ENCODE measurements at regions not wholly inside any gene's neighbourhood (a gene's known extent, or its start where the extent isn't known, plus 50 kb on each side); places are given as distances from the start of the nearest gene placed in this dataset.
"Not testable (repeated sequence)": the region's sequence is repeated elsewhere in the genome, so short reads cannot be mapped to it uniquely, and the experiment has no call there.

DNA sequence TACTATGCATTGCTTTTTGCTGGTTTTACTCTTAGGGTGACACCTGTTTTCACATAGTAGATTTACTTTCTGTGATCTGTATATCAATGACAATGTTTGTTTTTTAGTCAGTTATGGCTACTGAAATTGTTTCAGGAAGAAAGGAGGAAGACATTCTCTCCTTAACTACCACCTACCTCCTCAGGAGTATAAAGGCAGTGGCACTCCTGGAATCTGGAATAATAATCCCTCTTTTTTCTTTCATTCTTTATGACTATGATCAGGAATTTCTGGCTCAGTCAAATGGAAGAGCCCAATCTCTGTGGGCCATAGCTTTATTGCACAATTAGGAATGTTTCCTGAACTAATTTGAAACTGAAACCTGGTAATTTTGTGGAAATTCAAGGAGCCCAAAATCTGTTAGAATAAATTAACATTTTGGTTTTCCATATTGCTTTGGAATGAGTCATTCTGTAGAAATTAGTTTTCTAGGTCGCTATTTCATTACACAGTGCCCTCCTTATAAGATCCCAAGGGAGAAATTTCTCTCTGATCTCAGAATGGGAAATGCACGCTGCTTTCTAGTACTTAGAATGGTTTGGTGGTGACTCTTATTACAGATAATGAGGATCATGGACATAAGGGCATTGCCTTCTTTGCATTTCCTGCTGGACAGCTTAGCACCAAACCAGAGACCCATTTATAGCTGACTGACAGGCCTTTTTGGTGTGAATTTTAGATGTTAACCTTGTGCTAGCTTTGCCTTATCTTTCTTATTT, 95.3 kb upstream of the VLDLR start:
- H3K4me3 ChIP-seq (ENCODE audit: low read length): no peak overlapping the region
- WGBS (ENCODE audit: insufficient coverage, low lambda C conversion rate): no CpG with 5 or more reads among the region's 2 CpGs
- no peaks in the 10 kb centered on the region for H3K4me1 ChIP-seq (ENCODE audit: control insufficient read depth, insufficient read depth, low read length)
- no peak overlapping the region for H3K27ac ChIP-seq (ENCODE audit: low read length)
- no peak for DNase-seq
- H3K27me3 ChIP-seq (ENCODE audit: control insufficient read depth, insufficient read depth, low read length): no peaks in the 10 kb centered on the region
- no peaks in the 10 kb centered on the region for H3K36me3 ChIP-seq (ENCODE audit: control insufficient read depth, insufficient read depth, low read length)
- no peaks in the 10 kb centered on the region for H3K9me3 ChIP-seq (ENCODE audit: control insufficient read depth, low read depth, low read length)

DNA sequence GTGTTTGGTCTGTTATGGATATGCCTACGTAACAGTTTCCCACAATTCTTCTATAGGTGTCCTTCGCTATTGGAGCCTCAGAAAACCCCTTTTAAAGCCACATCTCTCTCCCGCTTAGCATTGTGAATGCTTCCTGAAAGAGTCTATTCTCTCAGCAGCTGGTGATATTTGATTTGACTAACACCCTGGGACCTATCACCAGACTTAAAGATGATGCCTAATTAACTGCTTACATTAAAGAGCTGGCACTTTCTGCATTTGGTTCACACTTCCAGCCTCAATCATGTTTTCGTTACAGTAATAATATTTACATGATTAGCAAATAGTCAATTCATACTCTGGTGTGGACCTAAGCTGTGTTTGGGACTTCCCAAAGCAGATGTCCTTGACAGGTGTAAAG, 90.1 kb upstream of the VLDLR start:
- 80% methylated on average over 1 of the region's 4 CpGs for WGBS (ENCODE audit: insufficient coverage, low lambda C conversion rate)
- Histone ChIP-seq H3K27me3 (ENCODE audit: control insufficient read depth, insufficient read depth, low read length) (no peaks in the 10 kb centered on the region), H3K4me3 (ENCODE audit: low read length) (no peak overlapping the region), H3K9me3 (ENCODE audit: control insufficient read depth, low read depth, low read length) (no peaks in the 10 kb centered on the region), H3K27ac (ENCODE audit: low read length) (no peak overlapping the region), H3K4me1 (ENCODE audit: control insufficient read depth, insufficient read depth, low read length) (no peaks in the 10 kb centered on the region), H3K36me3 (ENCODE audit: control insufficient read depth, insufficient read depth, low read length) (no peaks in the 10 kb centered on the region)
- DNase-seq: no peak

DNA sequence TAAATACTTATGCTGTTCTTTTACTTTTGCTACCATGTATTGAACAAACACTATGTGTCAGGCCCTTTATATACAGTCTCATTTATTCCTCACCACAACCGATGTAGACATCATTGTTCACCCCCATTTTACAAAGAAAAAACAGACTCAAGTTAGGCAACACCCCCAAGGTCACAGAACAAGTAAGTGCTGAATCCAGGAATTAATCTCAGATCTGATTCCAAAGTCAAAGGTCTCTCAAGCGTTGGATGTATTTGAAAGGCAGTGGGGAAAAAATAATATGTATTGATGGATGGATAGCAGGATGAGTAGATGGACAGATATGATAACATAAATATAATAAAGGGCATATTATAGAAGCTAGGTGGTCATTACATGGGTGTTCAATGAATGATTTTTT, 85.1 kb upstream of the VLDLR start:
- Histone ChIP-seq H3K4me3 (ENCODE audit: low read length) (no peak overlapping the region), H3K27me3 (ENCODE audit: control insufficient read depth, insufficient read depth, low read length) (no peaks in the 10 kb centered on the region), H3K27ac (ENCODE audit: low read length) (no peak overlapping the region), H3K36me3 (ENCODE audit: control insufficient read depth, insufficient read depth, low read length) (no peaks in the 10 kb centered on the region), H3K4me1 (ENCODE audit: control insufficient read depth, insufficient read depth, low read length) (no peaks in the 10 kb centered on the region), H3K9me3 (ENCODE audit: control insufficient read depth, low read depth, low read length) (no peaks in the 10 kb centered on the region)
- no CpG with 5 or more reads among the region's 2 CpGs for WGBS (ENCODE audit: insufficient coverage, low lambda C conversion rate)
- no peak for DNase-seq

DNA sequence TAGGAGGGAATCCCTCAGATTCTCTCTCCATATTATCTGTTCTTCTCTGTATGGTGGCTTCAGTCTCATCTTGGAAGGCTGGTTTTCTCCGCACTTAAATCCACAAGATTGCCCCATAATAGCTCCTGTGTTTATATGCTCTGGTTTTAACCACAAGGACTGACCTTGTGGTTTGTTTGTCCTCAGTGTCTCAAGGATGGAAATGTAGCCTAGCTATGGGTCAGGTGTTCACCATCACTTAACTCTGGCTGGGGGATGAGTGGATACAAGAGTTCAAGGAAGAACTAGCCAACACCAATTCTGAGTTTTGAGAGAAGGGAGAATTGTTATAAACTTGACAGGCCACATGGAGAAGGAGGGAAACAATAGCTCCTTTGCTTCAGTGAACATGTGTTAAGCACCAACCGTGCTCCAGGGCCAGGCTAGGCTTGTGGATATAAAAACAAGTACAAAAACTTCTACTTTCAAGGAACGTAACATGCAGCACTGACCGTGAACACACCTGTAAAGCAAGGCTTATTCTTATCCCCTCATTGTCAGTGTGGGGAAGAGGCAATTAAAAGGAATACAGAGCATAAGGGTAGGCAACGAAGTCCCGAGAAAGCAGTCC, 75.6 kb upstream of the VLDLR start:
- DNase-seq: no peak
- Histone ChIP-seq H3K36me3 (ENCODE audit: control insufficient read depth, insufficient read depth, low read length) (no peaks in the 10 kb centered on the region), H3K4me3 (ENCODE audit: low read length) (no peak overlapping the region), H3K27me3 (ENCODE audit: control insufficient read depth, insufficient read depth, low read length) (no peaks in the 10 kb centered on the region), H3K4me1 (ENCODE audit: control insufficient read depth, insufficient read depth, low read length) (no peaks in the 10 kb centered on the region), H3K9me3 (ENCODE audit: control insufficient read depth, low read depth, low read length) (no peaks in the 10 kb centered on the region), H3K27ac (ENCODE audit: low read length) (no peak overlapping the region)
- no CpG with 5 or more reads among the region's 6 CpGs for WGBS (ENCODE audit: insufficient coverage, low lambda C conversion rate)

DNA sequence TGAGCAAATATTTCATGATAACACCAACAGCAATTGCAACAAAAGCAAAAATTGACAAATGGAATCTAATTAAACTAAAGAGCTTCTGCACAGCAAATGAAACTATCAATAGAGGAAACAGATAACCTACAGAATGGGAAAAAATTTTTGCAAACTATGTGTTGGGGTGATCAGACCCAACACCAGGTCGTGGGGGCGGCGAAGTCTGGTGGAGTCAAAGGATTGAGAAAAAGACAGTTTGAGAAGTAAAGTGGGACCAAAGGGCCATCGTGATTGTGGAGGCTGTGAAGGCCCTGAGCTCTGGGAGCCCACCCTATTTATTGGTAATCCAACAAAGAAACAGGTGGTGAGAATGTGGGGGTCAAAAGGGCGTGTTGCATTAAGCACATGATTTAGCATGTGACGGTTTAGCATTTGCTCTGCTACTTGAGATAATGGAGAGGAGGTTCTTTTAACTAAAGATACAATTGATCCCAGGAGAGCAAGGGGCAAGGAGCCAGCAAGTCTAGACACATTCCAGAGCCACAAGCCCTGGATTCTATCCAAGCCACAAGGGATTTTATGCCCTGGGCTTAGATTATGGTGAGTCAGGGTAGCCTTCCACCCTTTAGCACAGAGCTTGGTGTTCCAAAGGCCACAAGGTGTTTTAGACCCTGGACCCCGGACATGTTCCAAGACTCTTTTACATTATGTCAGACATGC, 65.5 kb upstream of the VLDLR start:
- H3K9me3 ChIP-seq (ENCODE audit: control insufficient read depth, low read depth, low read length); H3K4me1 ChIP-seq (ENCODE audit: control insufficient read depth, insufficient read depth, low read length); H3K36me3 ChIP-seq (ENCODE audit: control insufficient read depth, insufficient read depth, low read length); H3K4me3 ChIP-seq (ENCODE audit: low read length); H3K27me3 ChIP-seq (ENCODE audit: control insufficient read depth, insufficient read depth, low read length); DNase-seq; H3K27ac ChIP-seq (ENCODE audit: low read length): not testable (repeated sequence)
- WGBS (ENCODE audit: insufficient coverage, low lambda C conversion rate): 72% methylated on average over 6 of the region's 7 CpGs

DNA sequence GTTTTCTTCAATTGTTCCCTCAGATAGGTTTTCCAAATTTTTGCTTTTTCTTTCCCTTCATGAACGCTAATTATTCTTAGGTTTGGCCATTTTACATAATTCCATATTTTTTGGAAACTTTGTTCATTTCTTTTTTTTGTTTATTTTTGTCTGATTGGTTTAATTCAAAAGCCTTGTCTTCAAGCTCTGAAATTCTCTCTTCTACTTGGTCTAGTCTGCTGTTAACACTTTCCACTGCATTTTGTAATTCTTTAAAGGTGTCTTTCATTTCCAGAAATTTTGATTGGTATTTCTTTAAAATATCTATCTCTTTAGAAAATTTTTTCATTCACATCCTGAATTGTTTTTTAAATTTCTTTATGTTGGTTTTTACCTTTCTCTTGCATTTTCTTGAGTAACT, 63.9 kb upstream of the VLDLR start:
- Histone ChIP-seq H3K27ac (ENCODE audit: low read length) (no peak overlapping the region), H3K9me3 (ENCODE audit: control insufficient read depth, low read depth, low read length) (no peaks in the 10 kb centered on the region), H3K36me3 (ENCODE audit: control insufficient read depth, insufficient read depth, low read length) (no peaks in the 10 kb centered on the region), H3K4me1 (ENCODE audit: control insufficient read depth, insufficient read depth, low read length) (no peaks in the 10 kb centered on the region), H3K4me3 (ENCODE audit: low read length) (no peak overlapping the region), H3K27me3 (ENCODE audit: control insufficient read depth, insufficient read depth, low read length) (no peaks in the 10 kb centered on the region)
- DNase-seq: no peak
- WGBS (ENCODE audit: insufficient coverage, low lambda C conversion rate): 94% methylated on average over 1 of the region's 1 CpG

DNA sequence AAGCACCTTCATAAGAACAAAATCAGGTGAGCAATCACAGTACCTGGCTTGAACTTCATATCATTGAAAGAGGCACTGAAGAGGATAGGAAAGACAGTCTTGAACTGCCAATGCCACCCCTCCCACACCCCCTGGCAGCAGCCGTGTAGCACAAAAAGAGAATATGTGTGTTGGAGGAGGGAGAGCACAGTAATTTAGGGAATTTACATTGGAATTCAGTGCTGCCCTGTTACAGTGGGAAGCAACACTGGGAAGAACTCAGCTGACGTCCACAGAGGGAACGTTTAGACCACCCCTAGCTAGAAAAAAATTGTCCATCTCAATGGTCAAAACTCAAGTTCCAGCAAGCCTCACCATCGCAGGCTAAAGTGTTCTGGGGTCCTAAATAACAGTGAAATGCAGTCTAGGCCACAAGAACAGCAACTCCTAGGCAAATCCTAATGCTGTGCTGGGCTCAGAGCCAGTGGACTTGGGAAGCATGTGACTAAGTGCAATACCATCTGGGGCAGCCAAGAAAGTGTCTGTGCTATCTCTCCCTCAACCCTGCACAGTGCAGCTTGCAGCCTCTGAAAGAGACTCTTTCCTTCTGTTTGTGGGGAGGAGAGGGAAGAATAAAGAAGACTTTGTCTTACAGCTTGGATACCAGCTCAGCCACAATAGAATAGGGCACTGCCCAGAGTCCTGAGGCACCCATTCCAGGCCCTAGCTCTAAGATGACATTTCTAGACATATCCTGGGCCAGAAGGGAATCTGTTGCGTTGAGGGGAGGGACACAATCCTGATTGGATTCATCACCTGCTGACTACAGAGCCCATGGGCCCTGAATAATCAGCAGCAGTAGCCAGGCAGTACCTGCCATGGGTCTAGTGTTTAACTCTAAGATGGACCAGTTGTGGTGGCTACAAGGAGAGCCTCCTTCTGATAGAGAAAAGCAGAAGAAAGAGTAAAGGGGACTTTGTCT, 62.1 kb upstream of the VLDLR start:
- Histone ChIP-seq H3K27me3 (ENCODE audit: control insufficient read depth, insufficient read depth, low read length) (no peaks in the 10 kb centered on the region), H3K4me1 (ENCODE audit: control insufficient read depth, insufficient read depth, low read length) (no peaks in the 10 kb centered on the region), H3K9me3 (ENCODE audit: control insufficient read depth, low read depth, low read length) (no peaks in the 10 kb centered on the region), H3K36me3 (ENCODE audit: control insufficient read depth, insufficient read depth, low read length) (no peaks in the 10 kb centered on the region), H3K27ac (ENCODE audit: low read length) (peak overlapping the region; percentile 12), H3K4me3 (ENCODE audit: low read length) (no peak overlapping the region)
- WGBS (ENCODE audit: insufficient coverage, low lambda C conversion rate): no CpG with 5 or more reads among the region's 5 CpGs
- DNase-seq: peak; percentile 34 to 43

DNA sequence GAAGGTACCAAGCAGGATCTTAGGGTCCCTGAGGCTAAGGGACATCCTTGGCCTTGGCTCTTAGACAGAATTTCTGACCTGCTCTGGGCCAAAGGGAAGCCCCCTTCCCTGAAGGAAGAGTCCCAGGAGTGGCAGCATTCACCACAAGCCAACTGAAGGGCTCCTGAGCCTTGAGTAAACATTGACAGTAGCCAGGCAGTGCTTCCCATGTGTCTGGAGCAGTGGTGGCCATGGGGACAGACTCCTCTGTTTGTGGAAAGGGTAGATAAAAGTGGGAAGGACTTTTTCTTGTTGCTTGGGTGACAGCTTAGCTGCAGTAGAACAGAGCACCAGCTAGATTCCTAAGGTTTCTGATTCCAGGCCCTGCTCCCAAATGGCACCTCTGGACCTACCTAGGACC, 61.4 kb upstream of the VLDLR start:
- DNase-seq: no peak
- Histone ChIP-seq H3K4me1 (ENCODE audit: control insufficient read depth, insufficient read depth, low read length) (no peaks in the 10 kb centered on the region), H3K27me3 (ENCODE audit: control insufficient read depth, insufficient read depth, low read length) (no peaks in the 10 kb centered on the region), H3K4me3 (ENCODE audit: low read length) (no peak overlapping the region), H3K27ac (ENCODE audit: low read length) (no peak overlapping the region), H3K36me3 (ENCODE audit: control insufficient read depth, insufficient read depth, low read length) (no peaks in the 10 kb centered on the region), H3K9me3 (ENCODE audit: control insufficient read depth, low read depth, low read length) (no peaks in the 10 kb centered on the region)

DNA sequence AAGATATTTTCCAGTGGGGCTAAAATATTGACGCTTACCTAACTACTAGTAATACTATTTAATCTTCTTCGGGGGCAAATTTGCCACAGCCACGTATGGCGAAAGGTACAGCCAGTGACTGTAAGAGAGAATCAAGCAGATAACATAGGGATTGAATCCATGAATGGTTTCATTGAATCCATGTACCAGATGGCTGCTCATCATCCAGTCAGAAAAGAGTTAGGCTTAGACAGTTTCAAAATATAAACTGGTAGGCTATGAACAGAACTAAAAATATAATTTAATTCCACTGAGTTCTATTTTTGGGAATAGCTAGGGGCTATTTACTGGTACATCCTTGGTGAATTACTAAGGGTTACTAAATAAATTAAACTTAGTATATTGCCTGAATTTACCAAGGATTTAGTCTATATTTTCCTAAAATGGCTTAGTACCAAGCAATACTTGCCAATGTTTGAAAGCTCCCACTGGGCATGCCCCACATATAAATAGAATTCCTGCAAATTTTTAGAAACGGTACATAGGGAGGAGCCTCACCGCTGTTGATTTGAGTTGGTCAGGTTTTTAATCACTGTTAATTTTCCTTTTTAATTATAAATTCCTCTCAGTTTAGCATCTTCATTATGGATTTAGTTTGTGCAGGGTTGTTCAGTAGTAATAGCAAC, 55.8 kb upstream of the VLDLR start:
- no peaks in the 10 kb centered on the region for H3K9me3 ChIP-seq (ENCODE audit: control insufficient read depth, low read depth, low read length)
- no peaks in the 10 kb centered on the region for H3K27me3 ChIP-seq (ENCODE audit: control insufficient read depth, insufficient read depth, low read length)
- WGBS (ENCODE audit: insufficient coverage, low lambda C conversion rate): 100% methylated on average over 1 of the region's 6 CpGs
- no peaks in the 10 kb centered on the region for H3K4me1 ChIP-seq (ENCODE audit: control insufficient read depth, insufficient read depth, low read length)
- H3K4me3 ChIP-seq (ENCODE audit: low read length): no peak overlapping the region
- no peaks in the 10 kb centered on the region for H3K36me3 ChIP-seq (ENCODE audit: control insufficient read depth, insufficient read depth, low read length)
- no peak overlapping the region for H3K27ac ChIP-seq (ENCODE audit: low read length)
- DNase-seq: no peak

DNA sequence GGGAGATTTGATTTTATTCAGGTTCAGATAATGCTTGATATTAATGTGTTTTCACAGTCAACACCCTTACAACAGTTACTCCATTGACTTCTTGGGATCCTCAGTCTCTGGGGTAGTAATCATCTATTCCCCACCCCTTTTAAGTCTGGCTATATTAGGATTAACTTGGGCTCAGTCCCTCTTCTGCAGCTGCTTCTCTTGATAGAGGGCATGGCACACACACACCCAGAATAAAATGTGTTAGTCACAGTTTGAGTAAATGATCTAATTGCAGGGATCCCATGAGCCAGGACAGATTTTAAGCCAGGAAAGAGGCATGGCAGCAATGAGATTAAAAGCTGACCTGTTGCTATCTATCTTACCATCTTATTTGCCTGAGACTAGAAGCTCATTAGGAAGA, 53.7 kb upstream of the VLDLR start:
- DNase-seq: no peak
- H3K9me3 ChIP-seq (ENCODE audit: control insufficient read depth, low read depth, low read length): no peaks in the 10 kb centered on the region
- H3K27ac ChIP-seq (ENCODE audit: low read length): no peak overlapping the region
- no peaks in the 10 kb centered on the region for H3K27me3 ChIP-seq (ENCODE audit: control insufficient read depth, insufficient read depth, low read length)
- peaks cover 5% of the 10 kb centered on the region for H3K4me1 ChIP-seq (ENCODE audit: control insufficient read depth, insufficient read depth, low read length)
- H3K4me3 ChIP-seq (ENCODE audit: low read length): no peak overlapping the region
- no peaks in the 10 kb centered on the region for H3K36me3 ChIP-seq (ENCODE audit: control insufficient read depth, insufficient read depth, low read length)

All from large intestine (tissue), 3 donors.